HepG2 (cell line): ENCODE measurements at regions not wholly inside any gene's neighbourhood (a gene's known extent, or its start where the extent isn't known, plus 50 kb on each side); places are given as distances from the start of the nearest gene placed in this dataset.

Source experiments
- ATAC-seq: fragments of 200-7000 bp; cut with Tn5 transposase; 3 replicates; pipeline ENCODE4 v1.9.1; 2020; ENCODE audit warnings: mild to moderate bottlenecking, moderate library complexity
- BruUV-seq: library from RNA; stranded (reverse); fragments of 400-500 nt; replicated peaks from 2 replicates; lab custom pipeline; 2021; lab: Mats Ljungman, UMichigan
- CTCF ChIA-PET: fragments of 300-600 bp; formaldehyde crosslinking; extraction: SDS; loops from one replicate; lab custom pipeline; 2021; ENCODE audit warnings: low total read pairs, inconsistent platforms, low intra/inter-chr PET ratio; lab: Yijun Ruan, JAX
- POLR2A ChIA-PET: fragments of 350-600 bp; sonication (Branson Sonifier 250); formaldehyde crosslinking; loops from one replicate; lab custom pipeline; 2020; ENCODE audit warnings: antibody characterized with exemption, inconsistent platforms; lab: Yijun Ruan, JAX
- DNase-seq: peaks from one replicate; pipeline ENCODE4 v3.0.0-alpha.2; 2015; ENCODE audit warnings: low spot score
- FAIRE-seq: peaks from 3 replicates; lab custom pipeline; 2011; peaks lifted over from hg19 to GRCh38; lab: Jason Lieb, UNC
- H2AFZ ChIP-seq: one replicate; pipeline ENCODE4 v1.6.1; 2011; ENCODE audit warnings: low read length, inconsistent platforms
- H3K27ac ChIP-seq: fragments of 300-600 bp; 3 replicates; pipeline ENCODE4 v1.8.0; 2011; ENCODE audit warnings: mixed run types, mild to moderate bottlenecking, mixed read lengths, low read length, inconsistent platforms; ENCODE audit not compliant: insufficient read depth; ENCODE audit errors: extremely low read length
- H3K27me3 ChIP-seq, 2 experiments: fragments of 200-600 bp in 1 of 2; 2 replicates in 1 of 2; 3 replicates in 1 of 2; pipeline versions ENCODE4 v1.6.0 to v1.8.0; 2011; ENCODE audit warnings: low read length in 2 of 2, mild to moderate bottlenecking in 2 of 2, moderate library complexity in 2 of 2, inconsistent platforms in 1 of 2; ENCODE audit not compliant: insufficient read depth in 2 of 2, control insufficient read depth in 1 of 2
- H3K36me3 ChIP-seq, 2 experiments: fragments of 200-600 bp in 1 of 2; replicated peaks in 1 of 2; 2 replicates in 1 of 2; 3 replicates in 1 of 2; pipeline versions ENCODE4 v1.5.1 to v1.8.0; 2011; ENCODE audit warnings: low read length in 2 of 2, inconsistent platforms in 1 of 2; ENCODE audit not compliant: insufficient read depth in 2 of 2, control insufficient read depth in 1 of 2
- H3K4me1 ChIP-seq: 2 replicates; pipeline ENCODE4 v1.5.1; 2012; ENCODE audit warnings: low read length, inconsistent platforms; ENCODE audit not compliant: insufficient read depth
- H3K4me2 ChIP-seq: 2 replicates; pipeline ENCODE4 v1.6.0; 2011; ENCODE audit warnings: low read depth, low read length, inconsistent platforms
- H3K4me3 ChIP-seq, 3 experiments: fragments of 200-600 bp in 1 of 3; sonication (generic), shearing (Covaris generic) in 1 of 3; replicated peaks in 1 of 3; 2 replicates each; pipeline ENCODE4 v1.5.1; 2011 to 2016; ENCODE audit warnings: low read length in 3 of 3, inconsistent platforms in 2 of 3, low read depth in 2 of 3, mild to moderate bottlenecking in 2 of 3, control low read depth in 1 of 3, mixed read lengths in 1 of 3; ENCODE audit not compliant: insufficient read depth in 1 of 3
- H3K79me2 ChIP-seq: one replicate; pipeline ENCODE4 v1.6.1; 2011; ENCODE audit warnings: low read length, inconsistent platforms; ENCODE audit not compliant: insufficient read depth
- H3K9ac ChIP-seq: 2 replicates; pipeline ENCODE4 v1.6.0; 2011; ENCODE audit warnings: mild to moderate bottlenecking, low read depth, low read length, inconsistent platforms; ENCODE audit not compliant: insufficient read depth
- H3K9me3 ChIP-seq: 2 replicates; pipeline ENCODE4 v1.5.1; 2012; ENCODE audit warnings: mild to moderate bottlenecking, low read length
- H4K20me1 ChIP-seq: 2 replicates; pipeline ENCODE4 v1.6.0; 2011; ENCODE audit warnings: inconsistent platforms, mild to moderate bottlenecking, low read length, moderate library complexity; ENCODE audit not compliant: insufficient read depth
- ARHGAP35 ChIP-seq: sonication (generic); formaldehyde crosslinking; IDR thresholded peaks from 2 replicates; pipeline ENCODE4 v1.9.0; 2022; ENCODE audit warnings: mild to moderate bottlenecking, inconsistent platforms, moderate library complexity, missing genetic modification reagents, borderline replicate concordance
- DMTF1 ChIP-seq: sonication (generic); formaldehyde crosslinking; IDR thresholded peaks from 2 replicates; pipeline ENCODE4 v1.4.0; 2020; ENCODE audit warnings: mild to moderate bottlenecking, missing genetic modification reagents
- MEF2D ChIP-seq: sonication (generic); formaldehyde crosslinking; IDR thresholded peaks from 2 replicates; pipeline ENCODE4 v1.5.1; 2020; ENCODE audit warnings: mild to moderate bottlenecking, missing genetic modification reagents
- MLLT10 ChIP-seq: sonication (generic); formaldehyde crosslinking; IDR thresholded peaks from 2 replicates; pipeline ENCODE4 v1.4.0; 2020; ENCODE audit warnings: missing genetic modification reagents
- RXRB ChIP-seq: IDR thresholded peaks from 2 replicates; pipeline ENCODE4 v1.6.1; 2016; ENCODE audit warnings: borderline replicate concordance, missing genetic modification reagents, missing compliant biosample characterization
- SATB2 ChIP-seq: sonication (generic); formaldehyde crosslinking; IDR thresholded peaks from 2 replicates; pipeline ENCODE4 v1.5.0; 2020; ENCODE audit warnings: missing genetic modification reagents
- SIX4 ChIP-seq: sonication (generic); formaldehyde crosslinking; IDR thresholded peaks from 2 replicates; pipeline ENCODE4 v1.4.0; 2020; ENCODE audit warnings: missing genetic modification reagents
- SSRP1 ChIP-seq: IDR thresholded peaks from 2 replicates; pipeline ENCODE4 v1.6.1; 2016; ENCODE audit warnings: control low read depth
- XBP1 ChIP-seq: sonication (generic); formaldehyde crosslinking; IDR thresholded peaks from 2 replicates; pipeline ENCODE4 v1.5.0; 2020; ENCODE audit warnings: missing genetic modification reagents
- ZFP36 ChIP-seq: fragments of 150-350 bp; IDR thresholded peaks from 2 replicates; pipeline ENCODE4 v1.6.1; 2018; ENCODE audit warnings: borderline replicate concordance, low read length, low read depth; ENCODE audit not compliant: partially characterized antibody
- ZNF264 ChIP-seq: sonication (generic); formaldehyde crosslinking; IDR thresholded peaks from 2 replicates; pipeline ENCODE4 v1.4.0; 2020; ENCODE audit warnings: missing genetic modification reagents
- ZNF362 ChIP-seq: sonication (generic); formaldehyde crosslinking; IDR thresholded peaks from 2 replicates; pipeline ENCODE4 v1.4.0; 2020; ENCODE audit warnings: missing genetic modification reagents, mild to moderate bottlenecking, borderline replicate concordance
- ZNF781 ChIP-seq: sonication (generic); formaldehyde crosslinking; IDR thresholded peaks from 2 replicates; pipeline ENCODE4 v1.5.1; 2020; ENCODE audit warnings: borderline replicate concordance, mild to moderate bottlenecking, missing genetic modification reagents; ENCODE audit errors: not compliant biosample characterization
- WGBS: methylation state at CpG from one replicate; pipeline ENCODE4 v1.1.6; 2017; ENCODE audit warnings: low lambda C conversion rate; 5-methylcytosine and 5-hydroxymethylcytosine counted together
- in situ Hi-C: cut with HindIII; loops from 2 replicates; pipeline ENCODE4 v1.10.0; 2017; ENCODE audit warnings: low pct_unique_long_range_greater_than_20kb; ENCODE audit not compliant: extremely low pct_ligation_motif_present
- intact Hi-C: fragments of 100-400 bp; cut with micrococcal nuclease; formaldehyde crosslinking; loops from one replicate; pipeline ENCODE4 v1.10.0; 2022; ENCODE audit not compliant: unreplicated experiment
- TF ChIP-seq, protein P1 (sequence below): sonication (generic); formaldehyde crosslinking; IDR thresholded peaks from 2 replicates; pipeline ENCODE4 v1.9.0; 2021; ENCODE audit warnings: mild to moderate bottlenecking, missing genetic modification reagents
- TF ChIP-seq, protein P2 (sequence below): sonication (generic); formaldehyde crosslinking; IDR thresholded peaks from 2 replicates; pipeline ENCODE4 v1.9.0; 2021; ENCODE audit warnings: missing genetic modification reagents, mild to moderate bottlenecking, borderline replicate concordance

GRCh38 chr4:129176864-129177263, 80.9 kb downstream of the C4orf33 start:
- ATAC-seq (no peak), FAIRE-seq (no peak), DNase-seq (no peak)
- Histone ChIP-seq H3K36me3 (no peaks in the 10 kb centered on the region), H3K4me3 (no peak overlapping the region), H3K27me3 (no peaks in the 10 kb centered on the region), H4K20me1 (no peaks in the 10 kb centered on the region), H3K9ac (no peak overlapping the region), H3K79me2 (no peaks in the 10 kb centered on the region), H3K4me2 (no peak overlapping the region), H3K27ac (no peak overlapping the region), H3K9me3 (no peaks in the 10 kb centered on the region), H2AFZ (no peak overlapping the region), H3K4me1 (no peaks in the 10 kb centered on the region)
- no peak for TF ChIP-seq MLLT10 (CRISPR knock-in tag)
- no peak for TF ChIP-seq ARHGAP35 (CRISPR knock-in tag)
- TF ChIP-seq SIX4 (CRISPR knock-in tag): no peak
- TF ChIP-seq, protein P1, sequence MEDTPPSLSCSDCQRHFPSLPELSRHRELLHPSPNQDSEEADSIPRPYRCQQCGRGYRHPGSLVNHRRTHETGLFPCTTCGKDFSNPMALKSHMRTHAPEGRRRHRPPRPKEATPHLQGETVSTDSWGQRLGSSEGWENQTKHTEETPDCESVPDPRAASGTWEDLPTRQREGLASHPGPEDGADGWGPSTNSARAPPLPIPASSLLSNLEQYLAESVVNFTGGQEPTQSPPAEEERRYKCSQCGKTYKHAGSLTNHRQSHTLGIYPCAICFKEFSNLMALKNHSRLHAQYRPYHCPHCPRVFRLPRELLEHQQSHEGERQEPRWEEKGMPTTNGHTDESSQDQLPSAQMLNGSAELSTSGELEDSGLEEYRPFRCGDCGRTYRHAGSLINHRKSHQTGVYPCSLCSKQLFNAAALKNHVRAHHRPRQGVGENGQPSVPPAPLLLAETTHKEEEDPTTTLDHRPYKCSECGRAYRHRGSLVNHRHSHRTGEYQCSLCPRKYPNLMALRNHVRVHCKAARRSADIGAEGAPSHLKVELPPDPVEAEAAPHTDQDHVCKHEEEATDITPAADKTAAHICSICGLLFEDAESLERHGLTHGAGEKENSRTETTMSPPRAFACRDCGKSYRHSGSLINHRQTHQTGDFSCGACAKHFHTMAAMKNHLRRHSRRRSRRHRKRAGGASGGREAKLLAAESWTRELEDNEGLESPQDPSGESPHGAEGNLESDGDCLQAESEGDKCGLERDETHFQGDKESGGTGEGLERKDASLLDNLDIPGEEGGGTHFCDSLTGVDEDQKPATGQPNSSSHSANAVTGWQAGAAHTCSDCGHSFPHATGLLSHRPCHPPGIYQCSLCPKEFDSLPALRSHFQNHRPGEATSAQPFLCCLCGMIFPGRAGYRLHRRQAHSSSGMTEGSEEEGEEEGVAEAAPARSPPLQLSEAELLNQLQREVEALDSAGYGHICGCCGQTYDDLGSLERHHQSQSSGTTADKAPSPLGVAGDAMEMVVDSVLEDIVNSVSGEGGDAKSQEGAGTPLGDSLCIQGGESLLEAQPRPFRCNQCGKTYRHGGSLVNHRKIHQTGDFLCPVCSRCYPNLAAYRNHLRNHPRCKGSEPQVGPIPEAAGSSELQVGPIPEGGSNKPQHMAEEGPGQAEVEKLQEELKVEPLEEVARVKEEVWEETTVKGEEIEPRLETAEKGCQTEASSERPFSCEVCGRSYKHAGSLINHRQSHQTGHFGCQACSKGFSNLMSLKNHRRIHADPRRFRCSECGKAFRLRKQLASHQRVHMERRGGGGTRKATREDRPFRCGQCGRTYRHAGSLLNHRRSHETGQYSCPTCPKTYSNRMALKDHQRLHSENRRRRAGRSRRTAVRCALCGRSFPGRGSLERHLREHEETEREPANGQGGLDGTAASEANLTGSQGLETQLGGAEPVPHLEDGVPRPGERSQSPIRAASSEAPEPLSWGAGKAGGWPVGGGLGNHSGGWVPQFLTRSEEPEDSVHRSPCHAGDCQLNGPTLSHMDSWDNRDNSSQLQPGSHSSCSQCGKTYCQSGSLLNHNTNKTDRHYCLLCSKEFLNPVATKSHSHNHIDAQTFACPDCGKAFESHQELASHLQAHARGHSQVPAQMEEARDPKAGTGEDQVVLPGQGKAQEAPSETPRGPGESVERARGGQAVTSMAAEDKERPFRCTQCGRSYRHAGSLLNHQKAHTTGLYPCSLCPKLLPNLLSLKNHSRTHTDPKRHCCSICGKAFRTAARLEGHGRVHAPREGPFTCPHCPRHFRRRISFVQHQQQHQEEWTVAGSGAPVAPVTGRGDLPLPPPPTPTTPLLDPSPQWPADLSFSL (CRISPR knock-in tag): no peak
- TF ChIP-seq, protein P2, sequence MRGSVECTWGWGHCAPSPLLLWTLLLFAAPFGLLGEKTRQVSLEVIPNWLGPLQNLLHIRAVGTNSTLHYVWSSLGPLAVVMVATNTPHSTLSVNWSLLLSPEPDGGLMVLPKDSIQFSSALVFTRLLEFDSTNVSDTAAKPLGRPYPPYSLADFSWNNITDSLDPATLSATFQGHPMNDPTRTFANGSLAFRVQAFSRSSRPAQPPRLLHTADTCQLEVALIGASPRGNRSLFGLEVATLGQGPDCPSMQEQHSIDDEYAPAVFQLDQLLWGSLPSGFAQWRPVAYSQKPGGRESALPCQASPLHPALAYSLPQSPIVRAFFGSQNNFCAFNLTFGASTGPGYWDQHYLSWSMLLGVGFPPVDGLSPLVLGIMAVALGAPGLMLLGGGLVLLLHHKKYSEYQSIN (CRISPR knock-in tag): no peak
- no peak for TF ChIP-seq ZNF264
- TF ChIP-seq DMTF1 (CRISPR knock-in tag): no peak
- no peak for TF ChIP-seq ZNF781 (CRISPR knock-in tag)
- no peak for TF ChIP-seq ZFP36
- TF ChIP-seq MEF2D (CRISPR knock-in tag): no peak
- no peak for TF ChIP-seq SATB2 (CRISPR knock-in tag)
- TF ChIP-seq XBP1: no peak
- no peak for TF ChIP-seq SSRP1 (CRISPR knock-in tag)
- no peak for TF ChIP-seq RXRB (CRISPR knock-in tag)
- no peak for TF ChIP-seq ZNF362 (CRISPR knock-in tag)
- in situ Hi-C loops (no loop called here), intact Hi-C loops (no loop called here)
- POLR2A ChIA-PET: no interaction called here
- no TSS peak for BruUV-seq
- WGBS: 6% methylated on average over 1 of the region's 1 CpG
- CTCF ChIA-PET: no interaction called here
